ENCODE measurements at regions not wholly inside any gene's neighbourhood (a gene's known extent, or its start where the extent isn't known, plus 50 kb on each side); places are given as distances from the start of the nearest gene placed in this dataset.

DNA sequence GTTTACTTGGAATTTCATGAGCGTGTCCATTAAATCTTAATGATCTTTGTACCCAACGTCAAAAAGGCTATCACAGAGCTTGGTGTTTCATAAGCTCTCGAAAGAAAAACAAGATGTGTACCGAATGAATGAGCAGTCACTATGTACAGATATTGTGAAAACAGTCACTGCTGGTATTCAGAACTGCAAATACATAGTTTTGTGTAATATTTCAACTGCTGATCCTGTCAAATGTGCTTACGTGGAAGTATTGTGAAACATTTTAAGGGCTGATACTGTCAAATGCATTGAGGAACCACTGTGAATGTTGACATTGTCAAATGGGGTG is 184.2 kb upstream of the KLHL29 start:
- TF ChIP-seq, protein P1, sequence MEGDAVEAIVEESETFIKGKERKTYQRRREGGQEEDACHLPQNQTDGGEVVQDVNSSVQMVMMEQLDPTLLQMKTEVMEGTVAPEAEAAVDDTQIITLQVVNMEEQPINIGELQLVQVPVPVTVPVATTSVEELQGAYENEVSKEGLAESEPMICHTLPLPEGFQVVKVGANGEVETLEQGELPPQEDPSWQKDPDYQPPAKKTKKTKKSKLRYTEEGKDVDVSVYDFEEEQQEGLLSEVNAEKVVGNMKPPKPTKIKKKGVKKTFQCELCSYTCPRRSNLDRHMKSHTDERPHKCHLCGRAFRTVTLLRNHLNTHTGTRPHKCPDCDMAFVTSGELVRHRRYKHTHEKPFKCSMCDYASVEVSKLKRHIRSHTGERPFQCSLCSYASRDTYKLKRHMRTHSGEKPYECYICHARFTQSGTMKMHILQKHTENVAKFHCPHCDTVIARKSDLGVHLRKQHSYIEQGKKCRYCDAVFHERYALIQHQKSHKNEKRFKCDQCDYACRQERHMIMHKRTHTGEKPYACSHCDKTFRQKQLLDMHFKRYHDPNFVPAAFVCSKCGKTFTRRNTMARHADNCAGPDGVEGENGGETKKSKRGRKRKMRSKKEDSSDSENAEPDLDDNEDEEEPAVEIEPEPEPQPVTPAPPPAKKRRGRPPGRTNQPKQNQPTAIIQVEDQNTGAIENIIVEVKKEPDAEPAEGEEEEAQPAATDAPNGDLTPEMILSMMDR (conservative IDR thresholded peaks at IDR 0.05) = no peak
- TF ChIP-seq ZFX (IDR thresholded peaks at IDR 0.05) = no peak

Measured in C4-2B (cell line).